ENCODE measurements at regions not wholly inside any gene's neighbourhood (a gene's known extent, or its start where the extent isn't known, plus 50 kb on each side); places are given as distances from the start of the nearest gene placed in this dataset.
"Not testable (repeated sequence)": the region's sequence is repeated elsewhere in the genome, so short reads cannot be mapped to it uniquely, and the experiment has no call there.

DNA sequence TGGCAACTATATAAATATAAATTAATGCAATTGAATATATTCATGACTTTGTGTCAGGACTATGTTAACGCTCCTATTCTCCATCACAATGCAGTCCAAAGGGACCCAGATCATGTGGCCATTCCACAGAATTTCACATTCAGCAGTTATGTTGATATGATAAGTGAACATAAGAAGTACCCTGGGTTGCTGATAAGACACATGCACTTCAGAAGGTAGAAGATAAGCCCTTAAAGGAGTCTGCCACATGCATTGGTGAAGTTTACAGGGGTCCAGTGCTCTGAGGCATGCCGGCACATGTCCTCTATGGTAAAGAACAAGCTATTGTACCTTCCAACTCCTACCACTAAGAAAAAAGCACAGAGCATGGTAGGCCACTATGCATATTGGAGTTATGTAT lies 76.4 kb downstream of the PHAX start:
- DNase-seq, result no peak

DNA sequence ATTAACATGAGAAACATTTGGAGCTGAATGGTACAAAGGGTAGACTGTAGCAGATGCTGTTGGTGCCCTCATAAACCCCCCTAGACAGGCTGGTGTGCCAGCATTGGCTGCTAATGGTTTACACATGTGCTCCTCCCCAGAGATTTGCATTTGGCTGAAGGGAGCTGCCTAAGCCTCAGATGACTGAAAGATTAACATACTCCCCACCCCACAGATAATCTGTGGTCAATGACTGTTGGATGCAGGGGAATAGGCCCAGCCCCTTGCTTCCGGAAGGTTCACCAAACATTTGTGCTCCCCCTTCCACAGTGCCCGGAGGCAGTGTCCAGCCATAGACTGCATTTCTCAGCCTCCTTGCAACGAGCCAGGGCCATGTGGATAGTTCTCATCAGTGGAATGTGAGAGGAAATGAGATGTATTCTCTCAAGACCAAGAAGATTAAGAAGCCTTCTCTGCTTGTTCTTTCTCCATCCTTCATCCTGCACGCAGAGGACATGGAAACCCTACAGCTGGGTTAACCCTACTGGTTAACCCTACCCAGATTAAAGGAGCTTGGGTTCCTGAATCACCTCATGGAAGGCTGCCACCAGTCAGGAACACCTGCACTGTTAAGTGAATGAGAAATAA lies 79.6 kb downstream of the PHAX start:
- no peak for DNase-seq

DNA sequence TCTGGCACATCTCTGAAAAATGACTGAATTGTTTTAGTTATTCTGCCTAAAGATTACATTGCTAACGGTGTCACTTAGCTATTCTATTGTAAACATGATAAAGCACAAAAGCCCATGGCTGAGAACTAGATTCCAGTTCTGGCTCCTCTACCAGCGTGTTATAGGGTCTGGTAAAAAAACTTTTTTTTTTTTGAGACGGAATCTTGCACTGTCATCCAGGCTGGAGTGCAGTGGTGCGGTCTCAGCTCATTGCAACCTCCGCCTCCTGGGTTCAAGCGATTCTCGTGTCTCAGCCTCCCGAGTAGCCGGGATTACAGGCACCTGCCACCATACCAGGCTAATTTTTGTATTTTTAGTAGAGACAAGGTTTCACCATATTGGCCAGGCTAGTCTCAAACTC lies 80.6 kb downstream of the PHAX start:
- not testable (repeated sequence) for DNase-seq

DNA sequence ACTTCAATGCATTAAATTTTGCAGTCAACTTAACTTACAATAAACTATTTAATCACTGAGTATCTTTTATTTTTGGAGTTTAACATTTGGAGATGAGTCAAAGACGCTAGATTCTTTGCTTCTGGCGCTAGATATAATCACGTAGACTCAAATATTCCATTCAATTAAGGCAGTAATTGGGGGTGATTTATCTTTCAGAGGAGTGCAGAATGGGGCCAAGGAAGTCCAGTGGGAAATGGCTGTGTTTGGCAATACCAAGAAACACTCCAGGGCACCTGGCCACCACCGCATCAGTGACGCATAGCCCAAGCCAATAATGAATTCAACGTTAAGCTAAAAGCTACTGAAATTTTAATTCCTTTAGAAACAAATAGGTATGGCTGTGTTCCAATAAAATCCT lies 81.2 kb downstream of the PHAX start:
- DNase-seq, result no peak

DNA sequence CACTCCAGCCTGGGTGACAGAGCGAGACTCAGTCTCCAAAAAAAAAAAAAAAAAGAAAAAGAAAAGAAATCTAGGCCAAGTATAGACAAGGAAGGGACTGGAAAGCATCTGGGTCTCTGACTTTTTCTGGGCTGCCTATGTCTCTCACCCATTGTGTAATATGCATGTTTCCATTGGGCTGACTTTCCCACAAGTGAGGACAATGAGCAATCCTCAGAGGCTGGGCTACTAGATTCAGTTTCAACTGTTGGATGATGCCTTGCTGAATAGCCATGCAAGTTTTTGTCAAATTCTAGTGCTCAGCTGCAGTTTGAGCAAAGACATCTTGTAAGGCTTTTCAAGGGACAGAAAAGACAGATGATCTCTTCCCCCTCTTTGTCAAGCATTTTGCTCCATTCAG lies 82.1 kb downstream of the PHAX start:
- no peak for DNase-seq

DNA sequence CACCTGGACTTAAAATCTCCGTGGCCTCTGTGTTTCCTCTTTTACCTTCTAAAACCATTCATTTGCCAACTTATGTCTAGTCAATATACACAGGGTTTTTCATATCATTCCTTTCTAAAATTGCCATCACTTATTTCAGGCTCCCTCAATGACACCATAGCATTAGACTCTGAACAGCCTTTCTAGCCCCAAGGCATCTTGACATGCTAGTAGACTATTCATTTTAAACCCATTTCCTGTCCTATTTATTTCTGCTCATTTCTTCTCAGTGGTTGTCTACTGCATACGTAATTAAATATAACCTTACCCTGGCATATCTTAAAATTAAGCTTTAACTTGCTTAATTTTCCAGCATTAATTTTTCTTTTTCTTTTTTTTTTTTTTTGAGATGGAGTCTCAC lies 83.2 kb downstream of the PHAX start:
- no peak for DNase-seq

DNA sequence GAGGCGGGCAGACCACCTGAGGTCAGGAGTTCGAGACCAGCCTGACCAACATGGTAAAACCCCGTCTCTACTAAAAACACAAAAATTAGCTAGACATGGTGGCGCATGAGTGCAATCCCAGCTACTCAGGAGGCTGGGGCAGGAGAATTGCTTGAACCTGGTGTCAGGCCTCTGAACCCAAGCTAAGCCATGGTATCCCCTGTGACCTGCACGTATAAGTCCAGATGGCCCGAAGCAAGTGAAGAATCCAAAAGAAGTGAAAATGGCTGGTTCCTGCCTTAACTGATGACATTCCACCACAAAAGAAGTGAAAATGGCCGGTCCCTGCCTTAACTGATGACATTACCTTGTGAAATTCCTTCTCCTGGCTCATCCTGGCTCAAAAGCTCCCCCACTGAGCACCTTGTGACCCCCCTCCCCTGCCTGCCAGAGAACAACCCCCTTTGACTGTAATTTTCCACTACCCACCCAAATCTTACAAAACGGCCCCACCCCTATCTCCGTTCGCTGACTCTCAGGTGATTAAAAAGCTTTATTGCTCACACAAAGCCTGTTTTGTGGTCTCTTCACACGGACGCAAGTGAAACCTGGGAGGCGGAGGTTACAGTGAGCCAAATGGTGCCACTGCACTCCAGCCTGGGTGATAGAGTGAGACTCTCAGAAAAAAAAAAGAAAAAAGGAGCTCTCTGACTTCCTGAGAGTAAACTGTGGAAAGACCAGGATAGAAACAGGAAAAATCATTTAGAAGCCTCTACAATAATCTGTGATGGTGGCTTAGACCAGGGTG lies 84.1 kb downstream of the PHAX start:
- DNase-seq, result peak; percentile 81

DNA sequence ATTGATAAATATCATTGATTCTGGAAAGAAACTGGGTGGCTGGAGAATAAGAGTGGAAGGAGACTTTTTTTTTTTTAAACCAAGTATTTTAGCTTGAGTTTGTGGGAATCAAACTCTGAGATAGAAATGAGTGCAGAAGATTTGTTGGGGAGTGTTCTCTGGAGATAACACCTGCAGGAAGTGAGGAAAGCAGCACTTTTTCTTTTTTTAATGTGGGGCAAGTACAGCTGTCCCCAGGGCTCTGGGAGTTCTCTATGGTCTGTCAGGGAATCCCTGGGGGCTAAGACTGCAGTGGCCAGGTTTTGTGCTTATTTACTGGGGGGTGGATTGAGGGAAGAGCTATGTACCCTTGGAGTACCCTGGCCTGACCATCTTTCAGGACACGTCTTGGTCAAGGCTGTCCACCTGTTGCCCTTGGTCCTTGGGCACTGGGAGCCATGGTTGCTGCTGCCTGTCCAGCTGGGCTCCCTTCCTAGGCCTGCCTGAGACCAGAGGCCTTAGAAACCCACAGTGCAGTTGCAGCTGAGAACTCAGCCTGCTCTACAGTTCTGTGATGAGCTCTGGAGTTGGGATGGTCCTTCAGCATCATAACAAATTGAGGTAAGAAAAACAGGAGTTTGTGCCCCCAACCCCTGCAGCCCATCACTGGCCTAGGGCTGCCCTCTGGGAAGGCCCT lies 85.8 kb downstream of the PHAX start:
- DNase-seq, result no peak

DNA sequence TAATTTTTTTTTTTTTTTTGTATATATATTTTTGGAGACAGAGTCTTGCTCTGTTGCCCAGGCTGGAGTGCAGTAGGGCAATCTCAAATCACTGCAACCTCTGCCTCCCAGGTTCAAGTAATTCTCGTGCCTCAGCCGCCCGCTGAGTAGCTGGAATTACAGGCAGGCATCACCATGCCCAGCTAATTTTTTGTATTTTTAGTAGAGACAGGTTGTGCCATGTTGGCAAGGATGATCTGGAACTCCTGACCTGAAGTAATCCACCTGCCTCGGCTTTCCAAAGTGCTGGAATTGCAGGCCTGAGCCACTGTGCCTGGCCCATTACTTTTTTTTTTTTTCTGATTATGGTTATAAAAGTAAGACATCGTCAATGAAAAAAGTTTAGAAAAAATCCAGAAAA lies 84.0 kb upstream of the LMNB1 start:
- DNase-seq, result no peak

DNA sequence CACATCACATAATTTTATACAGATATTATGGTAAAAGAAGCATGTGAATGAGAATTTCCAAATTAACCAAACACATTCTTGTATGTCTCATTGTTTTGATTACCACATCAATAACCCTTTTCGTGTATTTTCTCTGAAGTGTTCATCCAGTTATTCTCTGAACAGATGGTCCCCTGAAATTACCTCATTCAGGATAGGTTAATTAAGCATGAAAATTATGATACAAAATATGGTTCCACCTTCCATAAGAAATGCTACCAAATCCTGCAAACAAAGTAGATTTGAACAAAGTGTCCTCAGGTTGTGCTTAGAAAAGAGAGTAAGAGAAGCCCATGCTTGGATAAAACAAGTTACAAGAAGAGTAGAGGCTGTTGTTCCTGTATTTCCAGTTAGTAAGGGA lies 83.1 kb upstream of the LMNB1 start:
- no peak for DNase-seq

DNA sequence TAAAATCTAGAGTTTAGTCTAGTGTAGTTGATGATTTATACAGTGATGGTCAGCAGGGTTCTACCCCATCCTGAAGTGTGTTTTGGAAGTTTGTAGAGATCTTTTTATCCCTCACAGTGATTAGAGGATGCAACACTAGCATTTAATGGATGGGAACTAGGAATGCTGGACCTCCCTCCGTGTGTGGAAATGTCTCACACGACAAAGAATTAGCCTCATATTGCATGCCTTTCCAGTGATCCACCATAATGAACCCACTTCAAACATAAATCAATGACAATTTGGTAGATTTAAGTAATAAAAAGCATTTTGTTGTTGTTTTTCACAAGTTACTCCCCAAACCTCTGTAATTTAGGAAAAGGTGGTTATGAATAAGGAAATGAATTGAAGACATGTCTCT lies 82.5 kb upstream of the LMNB1 start:
- DNase-seq, result no peak

DNA sequence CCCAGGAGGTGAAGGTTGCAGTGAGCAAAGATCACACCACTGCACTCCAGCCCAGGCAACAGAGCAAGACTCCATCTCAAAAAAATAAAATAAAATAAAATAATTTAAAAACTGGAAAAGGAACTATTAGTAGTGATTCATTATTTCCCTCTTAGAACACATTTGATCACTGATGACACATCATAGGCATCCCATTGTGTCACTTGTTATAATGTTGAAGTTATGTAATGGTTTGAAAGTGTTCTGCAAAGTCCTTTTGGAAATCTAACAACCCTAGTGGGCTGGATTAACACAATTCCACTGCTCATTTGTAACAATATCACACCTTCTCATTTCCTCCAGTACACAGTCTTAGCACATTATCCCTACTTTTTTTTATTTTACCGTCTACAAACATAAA lies 81.8 kb upstream of the LMNB1 start:
- no peak for DNase-seq

DNA sequence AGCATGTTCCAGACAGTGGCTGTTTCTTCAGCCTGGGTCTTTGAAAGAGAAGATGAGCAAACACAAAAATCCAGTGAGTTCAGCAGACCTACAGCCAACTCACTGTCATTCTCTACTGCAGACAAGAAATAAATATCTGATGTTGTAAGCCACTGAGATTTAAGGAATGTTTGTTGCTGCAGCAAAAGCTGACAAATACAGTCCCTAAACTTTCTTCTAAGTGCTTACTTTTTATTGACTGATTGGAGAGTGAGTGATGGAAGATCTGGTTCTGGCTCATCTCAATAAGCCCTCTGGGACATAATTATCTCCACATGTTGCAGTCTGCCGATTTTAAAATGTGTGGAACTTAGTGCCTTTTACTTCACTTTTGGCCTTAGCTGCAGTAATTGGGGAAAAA lies 69.9 kb upstream of the LMNB1 start:
- no peak for DNase-seq

DNA sequence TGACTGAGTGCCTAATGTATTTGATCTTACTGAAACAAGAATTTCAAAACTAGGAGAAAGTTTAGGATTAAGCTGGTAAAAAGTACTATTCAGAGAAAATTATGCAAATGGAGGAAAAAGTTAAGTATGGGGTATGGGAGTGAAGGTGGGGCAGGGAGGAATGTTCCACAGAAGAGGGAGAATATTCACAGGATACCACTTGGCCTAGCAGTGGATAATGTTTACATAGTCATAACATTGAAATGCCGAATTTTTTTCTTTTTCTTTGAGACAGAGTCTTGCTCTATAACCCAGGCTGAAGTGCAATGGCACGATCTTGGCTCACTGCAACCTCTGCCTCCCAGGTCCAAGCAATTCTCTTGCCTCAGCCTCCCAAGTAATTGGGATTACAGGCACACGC lies 61.2 kb upstream of the LMNB1 start:
- DNase-seq, result no peak

DNA sequence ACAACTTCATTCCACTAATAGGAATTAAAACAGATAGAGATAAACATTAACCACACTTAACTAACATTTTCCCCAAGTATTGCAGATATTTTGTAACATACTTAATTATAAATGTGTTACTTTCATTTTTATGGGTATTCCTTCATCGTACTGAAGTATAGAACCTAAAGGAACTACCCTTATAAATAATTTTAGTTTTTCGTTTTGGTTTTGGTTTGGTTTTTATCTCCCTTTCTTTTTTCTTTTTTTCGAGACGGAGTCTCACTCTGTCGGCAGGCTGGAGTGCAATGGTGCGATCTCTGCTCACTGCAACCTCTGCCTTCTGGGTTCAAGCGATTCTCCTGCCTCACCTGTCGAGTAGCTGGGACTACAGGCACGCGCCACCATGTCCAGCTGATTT lies 60.1 kb upstream of the LMNB1 start:
- no peak for DNase-seq

DNA sequence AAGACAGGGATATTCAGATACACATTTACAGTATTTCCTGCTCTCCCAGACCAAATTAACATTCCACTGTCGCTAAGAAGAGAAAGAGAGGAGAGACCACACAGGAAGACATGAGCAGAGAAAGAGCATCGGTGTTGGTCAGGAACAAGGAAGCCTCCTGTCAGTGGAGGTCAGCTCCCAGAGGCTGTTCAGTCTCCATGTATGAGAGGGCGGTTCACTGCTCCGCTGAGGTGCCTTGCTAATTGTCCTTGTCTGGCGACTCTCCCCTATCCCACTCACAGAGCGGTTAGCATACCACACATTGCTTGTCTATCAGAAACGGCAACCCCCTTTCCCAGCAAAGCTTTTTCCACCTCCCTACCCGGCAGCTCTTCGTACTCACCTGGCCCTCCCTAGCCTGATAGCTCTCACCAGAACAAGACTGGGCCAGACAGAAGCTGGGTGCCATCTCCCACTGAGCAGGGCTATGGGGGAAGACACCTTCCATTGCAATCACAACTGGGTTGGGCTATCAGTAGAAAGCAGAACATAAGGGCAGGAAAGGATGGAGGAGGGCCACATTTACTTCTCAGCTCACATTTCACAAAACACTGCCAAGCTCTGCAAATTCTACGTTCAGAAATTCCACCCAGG lies 58.6 kb upstream of the LMNB1 start:
- no peak for DNase-seq

DNA sequence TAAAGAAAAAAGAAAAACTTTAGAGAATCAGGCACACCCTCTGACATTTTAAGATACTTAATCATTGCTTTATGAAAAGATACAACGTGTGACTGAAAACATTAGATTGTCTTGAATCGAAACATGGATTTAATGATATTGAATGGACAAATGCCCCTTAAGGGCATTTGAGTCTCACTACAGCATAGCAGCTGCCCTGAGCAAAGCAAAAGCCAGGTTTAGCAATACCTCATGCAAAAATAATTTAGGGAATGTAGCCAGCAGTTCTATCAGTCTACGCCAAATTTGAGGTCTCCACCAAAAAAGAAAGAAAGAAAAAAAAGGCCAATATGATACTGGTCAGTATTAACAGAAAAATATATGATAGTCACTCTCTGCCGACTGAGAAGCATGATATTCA lies 56.6 kb upstream of the LMNB1 start:
- no peak for DNase-seq

DNA sequence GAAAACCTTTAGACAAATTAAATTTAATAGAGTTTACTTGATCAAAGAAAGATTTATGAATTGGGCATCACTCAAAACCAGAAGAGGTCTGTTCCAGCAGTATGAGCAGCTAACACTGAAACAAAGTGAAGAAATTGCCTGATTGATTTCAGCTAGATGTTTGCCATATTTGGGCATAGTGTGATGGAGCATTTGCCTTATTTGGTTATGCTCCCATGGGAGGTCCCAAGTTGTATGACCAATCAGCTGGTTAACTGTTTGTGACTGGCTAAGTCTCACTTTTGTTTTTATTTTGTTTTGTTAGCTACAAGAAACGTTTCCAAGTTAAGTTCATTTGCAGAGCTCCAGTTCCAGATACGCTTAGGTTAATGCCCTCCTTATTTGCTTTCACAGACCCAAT lies 53.3 kb upstream of the LMNB1 start:
- DNase-seq, result no peak
